H9 (cell line): ENCODE measurements at regions not wholly inside any gene's neighbourhood (a gene's known extent, or its start where the extent isn't known, plus 50 kb on each side); places are given as distances from the start of the nearest gene placed in this dataset.

Source experiments
- DNase-seq: peaks from one replicate; pipeline ENCODE4 v3.0.0-alpha.2; 2017
- H2AFZ ChIP-seq: one replicate; pipeline ENCODE4 v1.6.1; 2013; ENCODE audit warnings: mild to moderate bottlenecking, low read length, control low read depth, moderate library complexity
- H2AK5ac ChIP-seq: 2 replicates; pipeline ENCODE4 v1.6.1; 2013; ENCODE audit warnings: low read length, control low read depth, mixed read lengths; ENCODE audit not compliant: insufficient read length
- H2BK120ac ChIP-seq: one replicate; pipeline ENCODE4 v1.6.1; 2013; ENCODE audit warnings: low read depth, mild to moderate bottlenecking, low read length, control low read depth, inconsistent platforms; ENCODE audit not compliant: poor library complexity, severe bottlenecking
- H2BK12ac ChIP-seq: 2 replicates; pipeline ENCODE4 v1.6.1; 2013; ENCODE audit warnings: low read length, control low read depth, mixed read lengths, low read depth; ENCODE audit not compliant: insufficient read length
- H2BK15ac ChIP-seq: 2 replicates; pipeline ENCODE4 v1.6.1; 2013; ENCODE audit warnings: low read depth, low read length, control low read depth
- H2BK20ac ChIP-seq: one replicate; pipeline ENCODE4 v1.6.1; 2013; ENCODE audit warnings: low read depth, mild to moderate bottlenecking, low read length, control low read depth, inconsistent platforms; ENCODE audit not compliant: poor library complexity, severe bottlenecking
- H2BK5ac ChIP-seq: 2 replicates; pipeline ENCODE4 v1.6.1; 2013; ENCODE audit warnings: low read length, control low read depth, mixed read lengths; ENCODE audit not compliant: insufficient read length
- H3K14ac ChIP-seq: 2 replicates; pipeline ENCODE4 v1.6.1; 2013; ENCODE audit warnings: low read length, control low read depth; ENCODE audit not compliant: insufficient read depth
- H3K18ac ChIP-seq: 2 replicates; pipeline ENCODE4 v1.6.1; 2013; ENCODE audit warnings: low read depth, mild to moderate bottlenecking, mixed read lengths, low read length, control low read depth; ENCODE audit not compliant: insufficient read length
- H3K23ac ChIP-seq: 2 replicates; pipeline ENCODE4 v1.6.1; 2013; ENCODE audit warnings: low read length, control low read depth, mixed read lengths, low read depth; ENCODE audit not compliant: insufficient read length
- H3K23me2 ChIP-seq: 2 replicates; pipeline ENCODE4 v1.6.1; 2013; ENCODE audit warnings: low read depth, mild to moderate bottlenecking, mixed read lengths, low read length, control low read depth; ENCODE audit not compliant: insufficient read length, poor library complexity, severe bottlenecking
- H3K27ac ChIP-seq: 2 replicates; pipeline ENCODE4 v1.5.1; 2013; ENCODE audit warnings: low read length, control low read depth, mixed read lengths, low read depth; ENCODE audit not compliant: insufficient read length
- H3K27me3 ChIP-seq: 2 replicates; pipeline ENCODE4 v1.6.1; 2013; ENCODE audit warnings: low read length, control low read depth, inconsistent platforms; ENCODE audit not compliant: insufficient read depth
- H3K4ac ChIP-seq: 2 replicates; pipeline ENCODE4 v1.6.1; 2013; ENCODE audit warnings: low read depth, mild to moderate bottlenecking, control low read depth, inconsistent platforms, low read length, moderate library complexity
- H3K4me1 ChIP-seq: 2 replicates; pipeline ENCODE4 v1.6.1; 2013; ENCODE audit warnings: low read length, control low read depth, inconsistent platforms; ENCODE audit not compliant: insufficient read depth
- H3K4me2 ChIP-seq: 2 replicates; pipeline ENCODE4 v1.6.1; 2013; ENCODE audit warnings: low read length, control low read depth, mixed read lengths; ENCODE audit not compliant: insufficient read length, insufficient read depth
- H3K56ac ChIP-seq: 2 replicates; pipeline ENCODE4 v1.6.1; 2013; ENCODE audit warnings: low read depth, mild to moderate bottlenecking, mixed read lengths, low read length, control low read depth; ENCODE audit not compliant: insufficient read length
- H3K79me1 ChIP-seq: 2 replicates; pipeline ENCODE4 v1.6.1; 2013; ENCODE audit warnings: low read depth, mild to moderate bottlenecking, moderate library complexity, low read length, control low read depth, inconsistent platforms; ENCODE audit not compliant: insufficient read depth, poor library complexity, severe bottlenecking
- H3K79me2 ChIP-seq: 2 replicates; pipeline ENCODE4 v1.6.1; 2013; ENCODE audit warnings: low read length, control low read depth, inconsistent platforms; ENCODE audit not compliant: insufficient read depth
- H3K9ac ChIP-seq: 2 replicates; pipeline ENCODE4 v1.6.1; 2013; ENCODE audit warnings: low read length, control low read depth, mixed read lengths; ENCODE audit not compliant: insufficient read length; ENCODE audit errors: extremely low read depth
- H3K9me3 ChIP-seq: one replicate; pipeline ENCODE4 v1.6.1; 2013; ENCODE audit warnings: low read depth, low read length, inconsistent platforms; ENCODE audit not compliant: control insufficient read depth
- H3T11ph ChIP-seq: one replicate; pipeline ENCODE4 v1.6.1; 2013; ENCODE audit warnings: mild to moderate bottlenecking, low read length, control low read depth, inconsistent platforms
- H4K20me1 ChIP-seq: one replicate; pipeline ENCODE4 v1.6.1; 2013; ENCODE audit not compliant: control insufficient read depth, insufficient read length, insufficient read depth
- H4K5ac ChIP-seq: 2 replicates; pipeline ENCODE4 v1.6.1; 2013; ENCODE audit warnings: low read depth, mild to moderate bottlenecking, mixed read lengths, low read length, control low read depth; ENCODE audit not compliant: insufficient read length
- H4K8ac ChIP-seq: replicated peaks from 2 replicates; pipeline ENCODE4 v1.6.1; 2013; ENCODE audit warnings: low read length, control low read depth, mixed read lengths, low read depth; ENCODE audit not compliant: insufficient read length
- H4K91ac ChIP-seq: 2 replicates; pipeline ENCODE4 v1.6.1; 2013; ENCODE audit warnings: low read depth, mild to moderate bottlenecking, moderate library complexity, mixed read lengths, low read length, control low read depth; ENCODE audit not compliant: insufficient read length
- H3K27ac Mint-ChIP-seq, 3 experiments: 2 replicates in 2 of 3; 3 replicates in 1 of 3; pipeline ENCODE4 v1.8.0; 2020 to 2021; ENCODE audit warnings: mixed read lengths in 3 of 3, mild to moderate bottlenecking in 1 of 3, moderate library complexity in 1 of 3
- H3K27me3 Mint-ChIP-seq: 2 replicates; pipeline ENCODE4 v1.8.0; 2021; ENCODE audit warnings: low read depth, mild to moderate bottlenecking, moderate library complexity, mixed read lengths
- H3K36me3 Mint-ChIP-seq, 3 experiments: 2 replicates in 2 of 3; 3 replicates in 1 of 3; pipeline ENCODE4 v1.8.0; 2020 to 2021; ENCODE audit warnings: low read depth in 3 of 3, mixed read lengths in 3 of 3; ENCODE audit not compliant: insufficient read depth in 1 of 3
- H3K4me1 Mint-ChIP-seq, 2 experiments: 2 replicates each; pipeline ENCODE4 v1.8.0; 2020; ENCODE audit warnings: mixed read lengths in 2 of 2
- H3K4me3 Mint-ChIP-seq, 2 experiments: 2 replicates in 1 of 2; 3 replicates in 1 of 2; pipeline ENCODE4 v1.8.0; 2020 to 2021; ENCODE audit warnings: mild to moderate bottlenecking in 2 of 2, mixed read lengths in 2 of 2, moderate library complexity in 1 of 2
- H3K9me3 Mint-ChIP-seq, 2 experiments: 2 replicates in 1 of 2; 3 replicates in 1 of 2; pipeline ENCODE4 v1.8.0; 2020; ENCODE audit warnings: mild to moderate bottlenecking in 2 of 2, mixed read lengths in 2 of 2, moderate library complexity in 1 of 2
- CTCF ChIP-seq: fragments of 200-600 bp; sonication (generic); conservative IDR thresholded peaks from 3 replicates; pipeline ENCODE4 v1.8.0; 2021; ENCODE audit warnings: antibody characterized with exemption, mild to moderate bottlenecking
- WGBS: extraction: QIAGEN DNeasy Blood & Tissue Kit; methylation state at CpG from one replicate; pipeline ENCODE4 v1.1.7; 2013; ENCODE audit warnings: missing lambda C conversion rate, low lambda C conversion rate, mixed read lengths; ENCODE audit not compliant: insufficient read length; ENCODE audit errors: extremely low coverage; 5-methylcytosine and 5-hydroxymethylcytosine counted together

GRCh38 chr9:1920386-1920785 lies 94.8 kb upstream of the SMARCA2 start:
- no peaks in the 10 kb centered on the region for H3K23me2 ChIP-seq
- H4K91ac ChIP-seq, result no peak overlapping the region
- no peak overlapping the region for H2BK12ac ChIP-seq
- no peak overlapping the region for H3K18ac ChIP-seq
- H3K4me2 ChIP-seq, result no peak overlapping the region
- H2BK15ac ChIP-seq, result no peak overlapping the region
- H3K9me3 Mint-ChIP-seq, result no peaks in the 10 kb centered on the region
- no peaks in the 10 kb centered on the region for H4K20me1 ChIP-seq
- H2BK20ac ChIP-seq, result no peak overlapping the region
- H3K27ac ChIP-seq, result no peak overlapping the region
- no peak overlapping the region for H2BK120ac ChIP-seq
- no peaks in the 10 kb centered on the region for H3K36me3 Mint-ChIP-seq
- no peak overlapping the region for H3K9ac ChIP-seq
- peaks cover 7% of the 10 kb centered on the region for H3K27me3 Mint-ChIP-seq
- H3T11ph ChIP-seq, result no peak overlapping the region
- H3K79me2 ChIP-seq, result no peaks in the 10 kb centered on the region
- H3K9me3 ChIP-seq, result no peaks in the 10 kb centered on the region
- no peak for TF ChIP-seq CTCF
- peaks cover 7 to 18% of the 10 kb centered on the region in 2 experiments for H3K4me1 Mint-ChIP-seq
- no peak overlapping the region for H3K23ac ChIP-seq
- DNase-seq, result no peak
- H4K8ac ChIP-seq, result no peak overlapping the region
- no peak overlapping the region for H4K5ac ChIP-seq
- no peak overlapping the region for H3K27ac Mint-ChIP-seq
- no peak overlapping the region for H3K14ac ChIP-seq
- H3K4me3 Mint-ChIP-seq, result no peak overlapping the region
- H3K79me1 ChIP-seq, result no peaks in the 10 kb centered on the region
- no CpG with 5 or more reads among the region's 3 CpGs for WGBS
- H3K4me1 ChIP-seq, result no peaks in the 10 kb centered on the region
- no peak overlapping the region for H3K56ac ChIP-seq
- H2AFZ ChIP-seq, result no peak overlapping the region
- H3K4ac ChIP-seq, result no peak overlapping the region
- no peaks in the 10 kb centered on the region for H3K27me3 ChIP-seq
- no peak overlapping the region for H2AK5ac ChIP-seq
- no peak overlapping the region for H2BK5ac ChIP-seq
